Upper lobe of right lung (tissue), 1 donor: ENCODE measurements at regions not wholly inside any gene's neighbourhood (a gene's known extent, or its start where the extent isn't known, plus 50 kb on each side); places are given as distances from the start of the nearest gene placed in this dataset.

Source experiments
- ATAC-seq: fragments of 200-7000 bp; cut with Tn5 transposase; one replicate; pipeline ENCODE4 v1.9.1; 2020; ENCODE audit warnings: mild to moderate bottlenecking, moderate library complexity
- DNase-seq: peaks from one replicate; pipeline ENCODE4 v3.0.0-alpha.2; 2020
- H3K27ac ChIP-seq: fragments of 200-600 bp; one replicate; pipeline ENCODE4 v1.8.0; 2022
- H3K27me3 ChIP-seq: fragments of 200-600 bp; one replicate; pipeline ENCODE4 v1.8.0; 2022; ENCODE audit warnings: mild to moderate bottlenecking
- H3K36me3 ChIP-seq: fragments of 200-600 bp; one replicate; pipeline ENCODE4 v1.8.0; 2022
- H3K4me1 ChIP-seq: fragments of 200-600 bp; one replicate; pipeline ENCODE4 v1.8.0; 2022
- H3K4me3 ChIP-seq: fragments of 200-600 bp; one replicate; pipeline ENCODE4 v1.8.0; 2022; ENCODE audit warnings: mild to moderate bottlenecking
- H3K9me3 ChIP-seq: fragments of 200-600 bp; one replicate; pipeline ENCODE4 v1.8.0; 2022
- intact Hi-C: fragments of 100-400 bp; cut with DNase I; formaldehyde crosslinking; loops from one replicate; pipeline ENCODE4 v1.11.0; 2022
- TF ChIP-seq, protein P1 (sequence below): fragments of 200-600 bp; IDR thresholded peaks from one replicate; pipeline ENCODE4 v1.8.0; 2022; ENCODE audit warnings: antibody characterized with exemption
- donor health status: DM: no; HTN: yes; CAD: no; lungs with severe emphysema.

DNA sequence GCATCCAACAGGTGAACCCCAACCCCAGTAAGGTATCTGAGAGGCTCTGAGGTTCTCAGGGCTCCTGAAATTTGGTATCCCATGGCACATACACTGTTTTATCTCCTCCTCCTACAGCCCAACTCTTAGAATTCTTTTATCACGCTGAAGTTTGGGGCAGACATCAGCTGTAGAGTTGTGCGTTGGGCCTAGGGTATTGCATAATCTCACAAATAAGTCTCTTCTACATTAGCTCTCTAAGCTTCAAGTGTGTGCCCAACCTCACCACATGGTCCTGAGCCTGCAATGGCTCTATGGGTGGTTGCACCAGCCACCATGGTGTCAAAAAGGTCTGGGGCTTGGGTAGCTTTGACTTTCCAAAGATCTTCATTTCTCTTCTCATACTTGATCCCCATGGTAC is 603.0 kb downstream of the BUD13 start:
- Histone ChIP-seq H3K4me1 (no peaks in the 10 kb centered on the region), H3K27ac (no peak overlapping the region), H3K4me3 (no peak overlapping the region), H3K27me3 (no peaks in the 10 kb centered on the region), H3K9me3 (no peaks in the 10 kb centered on the region), H3K36me3 (no peaks in the 10 kb centered on the region)
- DNase-seq (no peak), ATAC-seq (no peak)
- intact Hi-C loops = no loop called here
- TF ChIP-seq, protein P1, sequence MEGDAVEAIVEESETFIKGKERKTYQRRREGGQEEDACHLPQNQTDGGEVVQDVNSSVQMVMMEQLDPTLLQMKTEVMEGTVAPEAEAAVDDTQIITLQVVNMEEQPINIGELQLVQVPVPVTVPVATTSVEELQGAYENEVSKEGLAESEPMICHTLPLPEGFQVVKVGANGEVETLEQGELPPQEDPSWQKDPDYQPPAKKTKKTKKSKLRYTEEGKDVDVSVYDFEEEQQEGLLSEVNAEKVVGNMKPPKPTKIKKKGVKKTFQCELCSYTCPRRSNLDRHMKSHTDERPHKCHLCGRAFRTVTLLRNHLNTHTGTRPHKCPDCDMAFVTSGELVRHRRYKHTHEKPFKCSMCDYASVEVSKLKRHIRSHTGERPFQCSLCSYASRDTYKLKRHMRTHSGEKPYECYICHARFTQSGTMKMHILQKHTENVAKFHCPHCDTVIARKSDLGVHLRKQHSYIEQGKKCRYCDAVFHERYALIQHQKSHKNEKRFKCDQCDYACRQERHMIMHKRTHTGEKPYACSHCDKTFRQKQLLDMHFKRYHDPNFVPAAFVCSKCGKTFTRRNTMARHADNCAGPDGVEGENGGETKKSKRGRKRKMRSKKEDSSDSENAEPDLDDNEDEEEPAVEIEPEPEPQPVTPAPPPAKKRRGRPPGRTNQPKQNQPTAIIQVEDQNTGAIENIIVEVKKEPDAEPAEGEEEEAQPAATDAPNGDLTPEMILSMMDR = no peak

DNA sequence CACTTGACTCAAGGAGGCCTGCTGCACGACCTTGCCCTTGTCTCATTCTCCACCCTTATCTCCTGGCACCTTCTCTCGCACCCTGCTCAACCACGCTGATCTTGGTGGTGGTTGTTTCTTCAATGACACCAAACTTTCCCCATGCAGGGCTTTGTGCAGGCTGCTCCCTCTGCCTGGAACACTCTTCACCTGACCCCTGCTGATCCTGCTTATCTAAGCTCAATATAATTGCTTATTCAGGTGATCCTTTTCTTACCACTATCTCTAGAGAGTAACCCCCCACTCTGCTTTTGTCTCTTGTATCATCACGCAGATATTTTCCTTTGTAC is 604.4 kb downstream of the BUD13 start:
- Histone ChIP-seq H3K27ac (no peak overlapping the region), H3K36me3 (no peaks in the 10 kb centered on the region), H3K27me3 (peaks cover 2% of the 10 kb centered on the region), H3K4me3 (no peak overlapping the region), H3K9me3 (no peaks in the 10 kb centered on the region), H3K4me1 (no peaks in the 10 kb centered on the region)
- DNase-seq (no peak), ATAC-seq (no peak)
- intact Hi-C loops = no loop called here
- TF ChIP-seq, protein P1 = no peak

DNA sequence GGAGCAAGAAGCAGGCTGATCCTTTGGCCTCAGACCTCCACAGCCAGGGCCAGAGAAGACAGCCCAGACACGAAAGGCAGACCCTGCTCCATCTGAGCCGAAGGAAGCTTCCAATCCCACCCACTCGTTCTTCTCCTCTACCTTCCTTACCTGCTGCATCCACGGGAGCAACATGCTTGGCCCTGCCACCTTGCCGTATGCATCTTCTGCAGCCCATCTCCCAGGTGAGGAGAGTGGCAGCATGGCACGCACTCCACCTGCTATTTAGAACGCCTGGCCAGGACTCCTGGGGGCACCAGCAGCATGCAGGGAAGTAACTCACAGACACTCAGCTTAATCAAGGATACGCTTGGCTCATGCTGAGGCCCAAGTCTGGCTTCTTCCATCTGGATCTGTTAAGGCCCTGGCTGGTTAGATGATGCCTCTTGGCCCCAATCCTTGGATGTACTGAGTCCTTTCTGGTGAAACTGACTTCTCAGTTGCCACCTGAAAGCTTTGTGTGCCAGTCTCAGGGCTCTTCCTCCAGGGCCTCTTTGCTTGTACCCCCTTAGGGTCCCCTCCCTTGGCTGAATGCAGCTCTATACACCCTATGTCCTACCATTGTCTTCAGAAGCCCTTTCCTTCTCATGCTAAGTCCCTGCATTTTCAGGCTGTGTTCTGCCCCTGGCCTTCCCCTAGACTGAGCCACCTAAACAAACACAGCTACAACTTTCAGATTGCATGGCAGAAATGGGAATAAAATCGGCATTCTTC is 604.9 kb downstream of the BUD13 start:
- Histone ChIP-seq H3K36me3 (no peaks in the 10 kb centered on the region), H3K27ac (no peak overlapping the region), H3K9me3 (no peaks in the 10 kb centered on the region), H3K27me3 (peaks cover 4% of the 10 kb centered on the region), H3K4me3 (no peak overlapping the region), H3K4me1 (no peaks in the 10 kb centered on the region)
- intact Hi-C loops = no loop called here
- ATAC-seq (no peak), DNase-seq (no peak)
- TF ChIP-seq, protein P1 = no peak

DNA sequence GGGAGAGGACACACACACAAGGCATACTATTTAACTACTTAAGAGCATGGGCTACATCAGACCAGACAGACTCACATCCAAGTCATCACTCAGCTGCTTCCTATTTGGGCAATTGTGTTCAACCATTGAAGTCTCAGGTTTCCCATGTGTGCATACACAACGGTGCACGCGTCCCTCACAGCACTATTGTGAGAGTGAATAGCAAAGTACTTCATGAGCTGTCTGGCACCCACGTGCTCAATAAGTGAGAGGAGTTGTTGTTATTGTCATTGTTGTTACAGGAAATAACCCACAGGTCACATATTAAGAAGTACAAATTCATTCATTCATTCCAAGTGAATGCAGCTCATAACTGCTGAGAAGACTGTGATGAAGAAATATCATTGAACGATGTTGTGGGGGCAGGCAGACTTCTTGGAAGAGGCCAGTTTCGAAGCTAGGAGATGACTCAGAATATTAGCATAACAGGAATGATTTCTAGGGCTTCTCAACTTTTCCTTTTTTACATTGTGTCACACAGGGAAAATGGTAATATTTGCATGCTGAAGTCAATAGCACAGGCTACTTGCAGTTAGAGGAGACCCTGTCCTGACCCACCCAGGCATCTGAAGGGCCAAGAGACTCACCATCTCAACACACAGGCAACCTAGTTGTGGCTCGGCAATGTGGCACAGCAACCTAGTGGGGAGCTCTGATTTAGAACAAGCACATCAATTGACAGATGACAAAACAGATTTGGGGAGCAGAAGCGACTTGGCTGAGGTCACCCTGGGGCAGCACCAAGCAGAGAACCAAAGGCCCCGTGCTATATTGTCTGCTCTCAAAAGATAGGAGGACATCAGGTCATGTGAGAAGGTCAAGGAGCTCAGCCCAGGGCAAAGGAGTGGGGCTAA is 606.0 kb downstream of the BUD13 start:
- intact Hi-C loops = no loop called here
- TF ChIP-seq, protein P1 = no peak
- Histone ChIP-seq H3K27ac (no peak overlapping the region), H3K36me3 (no peaks in the 10 kb centered on the region), H3K27me3 (peaks cover 4% of the 10 kb centered on the region), H3K4me3 (no peak overlapping the region), H3K9me3 (no peaks in the 10 kb centered on the region), H3K4me1 (no peaks in the 10 kb centered on the region)
- ATAC-seq (no peak), DNase-seq (no peak)

DNA sequence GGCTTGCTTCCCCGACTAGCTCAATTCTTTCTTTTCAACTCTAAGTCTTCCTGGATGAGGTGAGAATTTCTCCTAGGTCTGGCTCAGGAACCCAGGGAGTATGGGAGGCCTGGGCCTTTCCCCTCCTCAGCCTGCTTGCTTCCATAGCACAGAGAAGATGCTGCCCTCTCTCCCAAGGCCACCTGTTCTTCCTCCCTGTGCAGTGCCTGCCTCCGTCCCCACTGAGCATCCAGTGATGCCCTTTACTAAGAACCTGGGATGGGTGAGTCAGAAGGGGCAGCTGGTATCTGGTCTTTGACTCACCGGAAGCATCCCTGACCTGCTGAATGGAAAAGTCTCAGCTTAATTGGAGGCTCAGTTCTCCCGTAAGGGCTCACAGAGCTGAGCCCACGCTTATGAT is 607.9 kb downstream of the BUD13 start:
- Histone ChIP-seq H3K27me3 (peaks cover 4% of the 10 kb centered on the region), H3K9me3 (no peaks in the 10 kb centered on the region), H3K4me1 (no peaks in the 10 kb centered on the region), H3K4me3 (no peak overlapping the region), H3K27ac (no peak overlapping the region), H3K36me3 (no peaks in the 10 kb centered on the region)
- intact Hi-C loops = no loop called here
- ATAC-seq (no peak), DNase-seq (no peak)
- TF ChIP-seq, protein P1 = no peak
